ENCODE measurements at regions not wholly inside any gene's neighbourhood (a gene's known extent, or its start where the extent isn't known, plus 50 kb on each side); places are given as distances from the start of the nearest gene placed in this dataset.

GRCh38 chr19:31894451-31894850 is 451.0 kb upstream of the ZNF507 start:
- Mint-ChIP-seq H3K27me3 (no peaks in the 10 kb centered on the region), H3K4me1 (no peaks in the 10 kb centered on the region), H3K27ac (no peak overlapping the region), H3K36me3 (no peaks in the 10 kb centered on the region), H3K4me3 (no peak overlapping the region), H3K9me3 (peaks cover 0 to 14% (median 5%) of the 10 kb centered on the region in 7 donors)
- H3K9me3 ChIP-seq (ENCODE audit: control insufficient read depth in 2 of 2, low read length in 2 of 2), result peaks cover 0 to 1% of the 10 kb centered on the region in 2 experiments
- H3K27ac ChIP-seq (ENCODE audit: insufficient read depth, low read length, poor library complexity, severe bottlenecking), result no peak overlapping the region
- no peaks in the 10 kb centered on the region for H3K36me3 ChIP-seq (ENCODE audit: control insufficient read depth, insufficient read depth, low read length)
- no peaks in the 10 kb centered on the region for H3K27me3 ChIP-seq (ENCODE audit: control insufficient read depth, insufficient read depth, low read length)
- H3K4me3 ChIP-seq (ENCODE audit: low read depth, low read length), result no peak overlapping the region
- DNase-seq, result no peak
- ATAC-seq (ENCODE audit: low read depth in 2 of 2), result no peak
- H3K4me1 ChIP-seq (ENCODE audit: control insufficient read depth, insufficient read depth, low read length, poor library complexity, severe bottlenecking), result no peaks in the 10 kb centered on the region

GRCh38 chr19:31897292-31897691 is 448.1 kb upstream of the ZNF507 start:
- Histone ChIP-seq H3K27ac (ENCODE audit: insufficient read depth, low read length, poor library complexity, severe bottlenecking) (no peak overlapping the region), H3K27me3 (ENCODE audit: control insufficient read depth, insufficient read depth, low read length) (no peaks in the 10 kb centered on the region), H3K36me3 (ENCODE audit: control insufficient read depth, insufficient read depth, low read length) (no peaks in the 10 kb centered on the region), H3K4me3 (ENCODE audit: low read depth, low read length) (no peak overlapping the region), H3K9me3 (ENCODE audit: control insufficient read depth in 2 of 2, low read length in 2 of 2) (no peaks in the 10 kb centered on the region), H3K4me1 (ENCODE audit: control insufficient read depth, insufficient read depth, low read length, poor library complexity, severe bottlenecking) (no peaks in the 10 kb centered on the region)
- no peaks in the 10 kb centered on the region for H3K4me1 Mint-ChIP-seq
- no peak overlapping the region for H3K27ac Mint-ChIP-seq
- H3K36me3 Mint-ChIP-seq, result no peaks in the 10 kb centered on the region
- no peak overlapping the region for H3K4me3 Mint-ChIP-seq
- ATAC-seq (ENCODE audit: low read depth in 2 of 2) (no peak), DNase-seq (no peak)
- H3K27me3 Mint-ChIP-seq, result no peaks in the 10 kb centered on the region
- H3K9me3 Mint-ChIP-seq, result peaks cover 0 to 10% (median 5%) of the 10 kb centered on the region in 7 donors

GRCh38 chr19:31900991-31901390 is 444.4 kb upstream of the ZNF507 start:
- ATAC-seq (ENCODE audit: low read depth in 2 of 2), result no peak
- Mint-ChIP-seq H3K9me3 (peaks cover 0 to 8% (median 4%) of the 10 kb centered on the region in 7 donors), H3K27ac (no peak overlapping the region), H3K36me3 (no peaks in the 10 kb centered on the region), H3K4me3 (no peak overlapping the region), H3K4me1 (peaks cover 0 to 2% (median under 1%) of the 10 kb centered on the region in 4 donors), H3K27me3 (no peaks in the 10 kb centered on the region)
- no peak overlapping the region for H3K27ac ChIP-seq (ENCODE audit: insufficient read depth, low read length, poor library complexity, severe bottlenecking)
- no peaks in the 10 kb centered on the region for H3K36me3 ChIP-seq (ENCODE audit: control insufficient read depth, insufficient read depth, low read length)
- H3K4me1 ChIP-seq (ENCODE audit: control insufficient read depth, insufficient read depth, low read length, poor library complexity, severe bottlenecking), result no peaks in the 10 kb centered on the region
- H3K9me3 ChIP-seq (ENCODE audit: control insufficient read depth in 2 of 2, low read length in 2 of 2), result no peaks in the 10 kb centered on the region
- no peak overlapping the region for H3K4me3 ChIP-seq (ENCODE audit: low read depth, low read length)
- DNase-seq, result no peak
- no peaks in the 10 kb centered on the region for H3K27me3 ChIP-seq (ENCODE audit: control insufficient read depth, insufficient read depth, low read length)

- Mint-ChIP-seq H3K4me3 (no peak overlapping the region), H3K36me3 (no peaks in the 10 kb centered on the region), H3K9me3 (peaks cover 0 to 5% (median 4%) of the 10 kb centered on the region in 7 donors), H3K27me3 (no peaks in the 10 kb centered on the region), H3K4me1 (peaks cover 0 to 3% (median under 1%) of the 10 kb centered on the region in 4 donors), H3K27ac (no peak overlapping the region)
- DNase-seq (no peak), ATAC-seq (ENCODE audit: low read depth in 2 of 2) (no peak)
- no peak overlapping the region for H3K4me3 ChIP-seq (ENCODE audit: low read depth, low read length)
- H3K9me3 ChIP-seq (ENCODE audit: control insufficient read depth in 2 of 2, low read length in 2 of 2), result no peaks in the 10 kb centered on the region
- no peaks in the 10 kb centered on the region for H3K36me3 ChIP-seq (ENCODE audit: control insufficient read depth, insufficient read depth, low read length)
- no peaks in the 10 kb centered on the region for H3K4me1 ChIP-seq (ENCODE audit: control insufficient read depth, insufficient read depth, low read length, poor library complexity, severe bottlenecking)
- H3K27me3 ChIP-seq (ENCODE audit: control insufficient read depth, insufficient read depth, low read length), result no peaks in the 10 kb centered on the region
- no peak overlapping the region for H3K27ac ChIP-seq (ENCODE audit: insufficient read depth, low read length, poor library complexity, severe bottlenecking)
Observed at GRCh38 chr19:31902821-31903220, 442.6 kb upstream of the ZNF507 start.

- H3K9me3 Mint-ChIP-seq, result peaks cover 0 to 6% (median 4%) of the 10 kb centered on the region in 7 donors
- Histone ChIP-seq H3K27ac (ENCODE audit: insufficient read depth, low read length, poor library complexity, severe bottlenecking) (no peak overlapping the region), H3K27me3 (ENCODE audit: control insufficient read depth, insufficient read depth, low read length) (no peaks in the 10 kb centered on the region), H3K4me1 (ENCODE audit: control insufficient read depth, insufficient read depth, low read length, poor library complexity, severe bottlenecking) (no peaks in the 10 kb centered on the region), H3K36me3 (ENCODE audit: control insufficient read depth, insufficient read depth, low read length) (no peaks in the 10 kb centered on the region), H3K9me3 (ENCODE audit: control insufficient read depth in 2 of 2, low read length in 2 of 2) (no peaks in the 10 kb centered on the region), H3K4me3 (ENCODE audit: low read depth, low read length) (no peak overlapping the region)
- peaks cover 0 to 3% (median under 1%) of the 10 kb centered on the region in 4 donors for H3K4me1 Mint-ChIP-seq
- no peak overlapping the region for H3K27ac Mint-ChIP-seq
- ATAC-seq (ENCODE audit: low read depth in 2 of 2) (no peak), DNase-seq (no peak)
- H3K4me3 Mint-ChIP-seq, result no peak overlapping the region
- no peaks in the 10 kb centered on the region for H3K36me3 Mint-ChIP-seq
- H3K27me3 Mint-ChIP-seq, result no peaks in the 10 kb centered on the region
Observed at GRCh38 chr19:31903979-31904378, 441.4 kb upstream of the ZNF507 start.

- Histone ChIP-seq H3K36me3 (ENCODE audit: control insufficient read depth, insufficient read depth, low read length) (no peaks in the 10 kb centered on the region), H3K4me3 (ENCODE audit: low read depth, low read length) (no peak overlapping the region), H3K9me3 (ENCODE audit: control insufficient read depth in 2 of 2, low read length in 2 of 2) (no peaks in the 10 kb centered on the region), H3K27ac (ENCODE audit: insufficient read depth, low read length, poor library complexity, severe bottlenecking) (no peak overlapping the region), H3K27me3 (ENCODE audit: control insufficient read depth, insufficient read depth, low read length) (no peaks in the 10 kb centered on the region), H3K4me1 (ENCODE audit: control insufficient read depth, insufficient read depth, low read length, poor library complexity, severe bottlenecking) (no peaks in the 10 kb centered on the region)
- H3K4me3 Mint-ChIP-seq, result no peak overlapping the region
- H3K36me3 Mint-ChIP-seq, result no peaks in the 10 kb centered on the region
- H3K4me1 Mint-ChIP-seq, result peaks cover 0 to 3% (median under 1%) of the 10 kb centered on the region in 4 donors
- ATAC-seq (ENCODE audit: low read depth in 2 of 2) (no peak), DNase-seq (no peak)
- peaks cover 0 to 6% (median 0%) of the 10 kb centered on the region in 7 donors for H3K9me3 Mint-ChIP-seq
- no peaks in the 10 kb centered on the region for H3K27me3 Mint-ChIP-seq
- H3K27ac Mint-ChIP-seq, result no peak overlapping the region
Observed at GRCh38 chr19:31906111-31906871, 439.1 kb upstream of the ZNF507 start.

- Histone ChIP-seq H3K9me3 (ENCODE audit: control insufficient read depth in 2 of 2, low read length in 2 of 2) (no peaks in the 10 kb centered on the region), H3K36me3 (ENCODE audit: control insufficient read depth, insufficient read depth, low read length) (no peaks in the 10 kb centered on the region), H3K27me3 (ENCODE audit: control insufficient read depth, insufficient read depth, low read length) (no peaks in the 10 kb centered on the region), H3K4me3 (ENCODE audit: low read depth, low read length) (no peak overlapping the region), H3K27ac (ENCODE audit: insufficient read depth, low read length, poor library complexity, severe bottlenecking) (no peak overlapping the region), H3K4me1 (ENCODE audit: control insufficient read depth, insufficient read depth, low read length, poor library complexity, severe bottlenecking) (no peaks in the 10 kb centered on the region)
- Mint-ChIP-seq H3K36me3 (no peaks in the 10 kb centered on the region), H3K27me3 (no peaks in the 10 kb centered on the region), H3K4me3 (no peak overlapping the region), H3K27ac (no peak overlapping the region), H3K9me3 (peaks cover 0 to 6% (median 0%) of the 10 kb centered on the region in 7 donors), H3K4me1 (peaks cover 0 to 3% (median under 1%) of the 10 kb centered on the region in 4 donors)
- ATAC-seq (ENCODE audit: low read depth in 2 of 2), result no peak
- DNase-seq, result no peak
Observed at GRCh38 chr19:31907661-31908060, 437.7 kb upstream of the ZNF507 start.

- DNase-seq (no peak), ATAC-seq (ENCODE audit: low read depth in 2 of 2) (no peak)
- Mint-ChIP-seq H3K27ac (no peak overlapping the region), H3K36me3 (no peaks in the 10 kb centered on the region), H3K4me3 (no peak overlapping the region), H3K9me3 (peaks cover 0 to 6% (median 0%) of the 10 kb centered on the region in 7 donors), H3K4me1 (peaks cover 0 to 3% (median under 1%) of the 10 kb centered on the region in 4 donors), H3K27me3 (no peaks in the 10 kb centered on the region)
- no peaks in the 10 kb centered on the region for H3K36me3 ChIP-seq (ENCODE audit: control insufficient read depth, insufficient read depth, low read length)
- no peaks in the 10 kb centered on the region for H3K9me3 ChIP-seq (ENCODE audit: control insufficient read depth in 2 of 2, low read length in 2 of 2)
- no peak overlapping the region for H3K27ac ChIP-seq (ENCODE audit: insufficient read depth, low read length, poor library complexity, severe bottlenecking)
- H3K27me3 ChIP-seq (ENCODE audit: control insufficient read depth, insufficient read depth, low read length), result no peaks in the 10 kb centered on the region
- no peak overlapping the region for H3K4me3 ChIP-seq (ENCODE audit: low read depth, low read length)
- H3K4me1 ChIP-seq (ENCODE audit: control insufficient read depth, insufficient read depth, low read length, poor library complexity, severe bottlenecking), result no peaks in the 10 kb centered on the region
Observed at GRCh38 chr19:31908080-31908479, 437.3 kb upstream of the ZNF507 start.

All from CD4-positive, CD25-positive, alpha-beta regulatory T cell (primary cell).